ENCODE measurements at regions not wholly inside any gene's neighbourhood (a gene's known extent, or its start where the extent isn't known, plus 50 kb on each side); places are given as distances from the start of the nearest gene placed in this dataset.

- Histone ChIP-seq H3K27ac (ENCODE audit: low read depth in 1 of 2, low read length in 2 of 2) (no peak overlapping the region), H3K36me3 (ENCODE audit: control insufficient read depth in 4 of 4, insufficient read depth in 3 of 4, low read depth in 1 of 4, low read length in 3 of 4) (no peaks in the 10 kb centered on the region), H3K9me3 (ENCODE audit: control insufficient read depth in 4 of 4, low read length in 3 of 4) (no peaks in the 10 kb centered on the region), H3K4me1 (ENCODE audit: control insufficient read depth in 4 of 4, insufficient read depth in 4 of 4, low read length in 3 of 4) (no peaks in the 10 kb centered on the region), H3K9ac (ENCODE audit: low read depth in 1 of 2, low read length in 2 of 2) (no peak overlapping the region), H3K27me3 (ENCODE audit: control insufficient read depth in 4 of 4, insufficient read depth in 4 of 4, low read length in 3 of 4) (no peaks in the 10 kb centered on the region), H3K4me3 (ENCODE audit: low read depth in 1 of 3, low read length in 3 of 3) (no peak overlapping the region)
- peak; percentile 83 to 87 for TF ChIP-seq RAD21 (IDR thresholded peaks at IDR 0.05)
- TF ChIP-seq, protein P1, sequence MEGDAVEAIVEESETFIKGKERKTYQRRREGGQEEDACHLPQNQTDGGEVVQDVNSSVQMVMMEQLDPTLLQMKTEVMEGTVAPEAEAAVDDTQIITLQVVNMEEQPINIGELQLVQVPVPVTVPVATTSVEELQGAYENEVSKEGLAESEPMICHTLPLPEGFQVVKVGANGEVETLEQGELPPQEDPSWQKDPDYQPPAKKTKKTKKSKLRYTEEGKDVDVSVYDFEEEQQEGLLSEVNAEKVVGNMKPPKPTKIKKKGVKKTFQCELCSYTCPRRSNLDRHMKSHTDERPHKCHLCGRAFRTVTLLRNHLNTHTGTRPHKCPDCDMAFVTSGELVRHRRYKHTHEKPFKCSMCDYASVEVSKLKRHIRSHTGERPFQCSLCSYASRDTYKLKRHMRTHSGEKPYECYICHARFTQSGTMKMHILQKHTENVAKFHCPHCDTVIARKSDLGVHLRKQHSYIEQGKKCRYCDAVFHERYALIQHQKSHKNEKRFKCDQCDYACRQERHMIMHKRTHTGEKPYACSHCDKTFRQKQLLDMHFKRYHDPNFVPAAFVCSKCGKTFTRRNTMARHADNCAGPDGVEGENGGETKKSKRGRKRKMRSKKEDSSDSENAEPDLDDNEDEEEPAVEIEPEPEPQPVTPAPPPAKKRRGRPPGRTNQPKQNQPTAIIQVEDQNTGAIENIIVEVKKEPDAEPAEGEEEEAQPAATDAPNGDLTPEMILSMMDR (IDR thresholded peaks at IDR 0.05; ENCODE audit: low read depth, low read length, missing input control), result peak; percentile 46
- no peak for TF ChIP-seq YY1 (IDR thresholded peaks at IDR 0.05)
- no peak for DNase-seq (ENCODE audit: low spot score)
- 92% methylated on average over 1 of the region's 1 CpG for WGBS
Observed at GRCh38 chr4:137819964-137820383, 287.7 kb upstream of the PCDH18 start.

GRCh38 chr4:137812258-137812657, 280.0 kb upstream of the PCDH18 start:
- 54% methylated on average over 4 of the region's 4 CpGs for WGBS
- H3K27me3 ChIP-seq (ENCODE audit: control insufficient read depth in 4 of 4, insufficient read depth in 4 of 4, low read length in 3 of 4), result peaks cover 0 to 2% (median 0%) of the 10 kb centered on the region in 4 donors
- no peak overlapping the region for H3K9ac ChIP-seq (ENCODE audit: low read depth in 1 of 2, low read length in 2 of 2)
- H3K4me1 ChIP-seq (ENCODE audit: control insufficient read depth in 4 of 4, insufficient read depth in 4 of 4, low read length in 3 of 4), result peaks cover 0 to 5% (median 1%) of the 10 kb centered on the region in 4 donors
- no peaks in the 10 kb centered on the region for H3K9me3 ChIP-seq (ENCODE audit: control insufficient read depth in 4 of 4, low read length in 3 of 4)
- DNase-seq (ENCODE audit: low spot score), result no peak
- TF ChIP-seq HNF4A (conservative IDR thresholded peaks at IDR 0.05), result peak; percentile 77 to 79
- TF ChIP-seq YY1 (IDR thresholded peaks at IDR 0.05), result no peak
- H3K27ac ChIP-seq (ENCODE audit: low read depth in 1 of 2, low read length in 2 of 2), result no peak overlapping the region
- H3K4me3 ChIP-seq (ENCODE audit: low read depth in 1 of 3, low read length in 3 of 3), result no peak overlapping the region
- H3K36me3 ChIP-seq (ENCODE audit: control insufficient read depth in 4 of 4, insufficient read depth in 3 of 4, low read depth in 1 of 4, low read length in 3 of 4), result no peaks in the 10 kb centered on the region

- H3K4me3 ChIP-seq (ENCODE audit: low read depth in 1 of 3, low read length in 3 of 3), result no peak overlapping the region
- no peak for DNase-seq (ENCODE audit: low spot score)
- H3K9me3 ChIP-seq (ENCODE audit: control insufficient read depth in 4 of 4, low read length in 3 of 4), result no peaks in the 10 kb centered on the region
- no peak overlapping the region for H3K9ac ChIP-seq (ENCODE audit: low read depth in 1 of 2, low read length in 2 of 2)
- TF ChIP-seq, protein P1 (IDR thresholded peaks at IDR 0.05; ENCODE audit: low read depth, low read length, missing input control), result no peak
- no peak for TF ChIP-seq SP1 (IDR thresholded peaks at IDR 0.05)
- TF ChIP-seq FOXA1 (IDR thresholded peaks at IDR 0.05), result no peak
- TF ChIP-seq EGR1 (IDR thresholded peaks at IDR 0.05; ENCODE audit: low read depth in 2 of 2), result no peak
- TF ChIP-seq FOXA2 (IDR thresholded peaks at IDR 0.05), result no peak
- TF ChIP-seq HNF4A (conservative IDR thresholded peaks at IDR 0.05), result no peak
- no peak for TF ChIP-seq RXRA (IDR thresholded peaks at IDR 0.05)
- TF ChIP-seq RAD21 (IDR thresholded peaks at IDR 0.05), result no peak
- TF ChIP-seq YY1 (IDR thresholded peaks at IDR 0.05), result no peak
- no peak for TF ChIP-seq HNF4G (IDR thresholded peaks at IDR 0.05)
- no peak overlapping the region for H3K27ac ChIP-seq (ENCODE audit: low read depth in 1 of 2, low read length in 2 of 2)
- 83% methylated on average over 3 of the region's 3 CpGs for WGBS
- peaks cover 0 to 2% (median 0%) of the 10 kb centered on the region in 4 donors for H3K27me3 ChIP-seq (ENCODE audit: control insufficient read depth in 4 of 4, insufficient read depth in 4 of 4, low read length in 3 of 4)
- H3K4me1 ChIP-seq (ENCODE audit: control insufficient read depth in 4 of 4, insufficient read depth in 4 of 4, low read length in 3 of 4), result no peaks in the 10 kb centered on the region
- H3K36me3 ChIP-seq (ENCODE audit: control insufficient read depth in 4 of 4, insufficient read depth in 3 of 4, low read depth in 1 of 4, low read length in 3 of 4), result no peaks in the 10 kb centered on the region
Observed at GRCh38 chr4:137806420-137806819, 274.1 kb upstream of the PCDH18 start.

All from liver (tissue), 8 donors.